HepG2 (cell line): ENCODE measurements at regions not wholly inside any gene's neighbourhood (a gene's known extent, or its start where the extent isn't known, plus 50 kb on each side); places are given as distances from the start of the nearest gene placed in this dataset.

Source experiments
- ATAC-seq: fragments of 200-7000 bp; cut with Tn5 transposase; 3 replicates; pipeline ENCODE4 v1.9.1; 2020; ENCODE audit warnings: mild to moderate bottlenecking, moderate library complexity
- BruUV-seq: library from RNA; stranded (reverse); fragments of 400-500 nt; replicated peaks from 2 replicates; lab custom pipeline; 2021; lab: Mats Ljungman, UMichigan
- CTCF ChIA-PET: fragments of 300-600 bp; formaldehyde crosslinking; extraction: SDS; loops from one replicate; lab custom pipeline; 2021; ENCODE audit warnings: low total read pairs, inconsistent platforms, low intra/inter-chr PET ratio; lab: Yijun Ruan, JAX
- POLR2A ChIA-PET: fragments of 350-600 bp; sonication (Branson Sonifier 250); formaldehyde crosslinking; loops from one replicate; lab custom pipeline; 2020; ENCODE audit warnings: antibody characterized with exemption, inconsistent platforms; lab: Yijun Ruan, JAX
- DNase-seq: peaks from one replicate; pipeline ENCODE4 v3.0.0-alpha.2; 2015; ENCODE audit warnings: low spot score
- FAIRE-seq: peaks from 3 replicates; lab custom pipeline; 2011; peaks lifted over from hg19 to GRCh38; lab: Jason Lieb, UNC
- H2AFZ ChIP-seq: one replicate; pipeline ENCODE4 v1.6.1; 2011; ENCODE audit warnings: low read length, inconsistent platforms
- H3K27ac ChIP-seq: fragments of 300-600 bp; 3 replicates; pipeline ENCODE4 v1.8.0; 2011; ENCODE audit warnings: mixed run types, mild to moderate bottlenecking, mixed read lengths, low read length, inconsistent platforms; ENCODE audit not compliant: insufficient read depth; ENCODE audit errors: extremely low read length
- H3K27me3 ChIP-seq, 2 experiments: fragments of 200-600 bp in 1 of 2; 2 replicates in 1 of 2; 3 replicates in 1 of 2; pipeline versions ENCODE4 v1.6.0 to v1.8.0; 2011; ENCODE audit warnings: low read length in 2 of 2, mild to moderate bottlenecking in 2 of 2, moderate library complexity in 2 of 2, inconsistent platforms in 1 of 2; ENCODE audit not compliant: insufficient read depth in 2 of 2, control insufficient read depth in 1 of 2
- H3K36me3 ChIP-seq, 2 experiments: fragments of 200-600 bp in 1 of 2; replicated peaks in 1 of 2; 2 replicates in 1 of 2; 3 replicates in 1 of 2; pipeline versions ENCODE4 v1.5.1 to v1.8.0; 2011; ENCODE audit warnings: low read length in 2 of 2, inconsistent platforms in 1 of 2; ENCODE audit not compliant: insufficient read depth in 2 of 2, control insufficient read depth in 1 of 2
- H3K4me1 ChIP-seq: 2 replicates; pipeline ENCODE4 v1.5.1; 2012; ENCODE audit warnings: low read length, inconsistent platforms; ENCODE audit not compliant: insufficient read depth
- H3K4me2 ChIP-seq: 2 replicates; pipeline ENCODE4 v1.6.0; 2011; ENCODE audit warnings: low read depth, low read length, inconsistent platforms
- H3K4me3 ChIP-seq, 3 experiments: fragments of 200-600 bp in 1 of 3; sonication (generic), shearing (Covaris generic) in 1 of 3; replicated peaks in 1 of 3; 2 replicates each; pipeline ENCODE4 v1.5.1; 2011 to 2016; ENCODE audit warnings: low read length in 3 of 3, inconsistent platforms in 2 of 3, low read depth in 2 of 3, mild to moderate bottlenecking in 2 of 3, control low read depth in 1 of 3, mixed read lengths in 1 of 3; ENCODE audit not compliant: insufficient read depth in 1 of 3
- H3K79me2 ChIP-seq: one replicate; pipeline ENCODE4 v1.6.1; 2011; ENCODE audit warnings: low read length, inconsistent platforms; ENCODE audit not compliant: insufficient read depth
- H3K9ac ChIP-seq: 2 replicates; pipeline ENCODE4 v1.6.0; 2011; ENCODE audit warnings: mild to moderate bottlenecking, low read depth, low read length, inconsistent platforms; ENCODE audit not compliant: insufficient read depth
- H3K9me3 ChIP-seq: 2 replicates; pipeline ENCODE4 v1.5.1; 2012; ENCODE audit warnings: mild to moderate bottlenecking, low read length
- H4K20me1 ChIP-seq: 2 replicates; pipeline ENCODE4 v1.6.0; 2011; ENCODE audit warnings: inconsistent platforms, mild to moderate bottlenecking, low read length, moderate library complexity; ENCODE audit not compliant: insufficient read depth
- CAMTA2 ChIP-seq: sonication (generic); formaldehyde crosslinking; IDR thresholded peaks from 2 replicates; pipeline ENCODE4 v1.4.0; 2020; ENCODE audit warnings: mild to moderate bottlenecking, missing genetic modification reagents, borderline replicate concordance
- CEBPB ChIP-seq: IDR thresholded peaks from 2 replicates; pipeline ENCODE4 v1.6.1; 2011; ENCODE audit warnings: low read depth, low read length, improper control_type of control experiment, borderline replicate concordance
- CENPT ChIP-seq: sonication (generic); formaldehyde crosslinking; IDR thresholded peaks from 2 replicates; pipeline ENCODE4 v1.8.0; 2022; ENCODE audit warnings: low read depth, mild to moderate bottlenecking, moderate library complexity, missing genetic modification reagents
- FOSL2 ChIP-seq: sonication (generic); formaldehyde crosslinking; IDR thresholded peaks from 2 replicates; pipeline ENCODE4 v1.4.0; 2020; ENCODE audit warnings: missing genetic modification reagents
- GATAD2A ChIP-seq: IDR thresholded peaks from 2 replicates; pipeline ENCODE4 v1.6.1; 2016
- HOXD1 ChIP-seq: sonication (generic); formaldehyde crosslinking; IDR thresholded peaks from 2 replicates; pipeline ENCODE4 v1.5.0; 2020; ENCODE audit warnings: missing genetic modification reagents
- RFX5 ChIP-seq: IDR thresholded peaks from 2 replicates; pipeline ENCODE4 v1.6.1; 2011; ENCODE audit warnings: low read depth, low read length, improper control_type of control experiment
- TBL1XR1 ChIP-seq: fragments of 150-350 bp; IDR thresholded peaks from 2 replicates; pipeline ENCODE4 v1.6.1; 2014; ENCODE audit warnings: borderline replicate concordance, low read length; ENCODE audit not compliant: partially characterized antibody
- ZMYM4 ChIP-seq: sonication (generic); formaldehyde crosslinking; IDR thresholded peaks from 2 replicates; pipeline ENCODE4 v1.8.1; 2023; ENCODE audit warnings: mild to moderate bottlenecking, missing genetic modification reagents
- ZNF24 ChIP-seq: fragments of 450-650 bp; IDR thresholded peaks from 2 replicates; pipeline ENCODE4 v1.6.1; 2017; ENCODE audit warnings: antibody characterized with exemption, mild to moderate bottlenecking
- ZNF350 ChIP-seq: sonication (generic); formaldehyde crosslinking; IDR thresholded peaks from 2 replicates; pipeline ENCODE4 v1.4.0; 2020; ENCODE audit warnings: mild to moderate bottlenecking, low read depth, missing genetic modification reagents, borderline replicate concordance
- WGBS: methylation state at CpG from one replicate; pipeline ENCODE4 v1.1.6; 2017; ENCODE audit warnings: low lambda C conversion rate; 5-methylcytosine and 5-hydroxymethylcytosine counted together
- in situ Hi-C: cut with HindIII; loops from 2 replicates; pipeline ENCODE4 v1.10.0; 2017; ENCODE audit warnings: low pct_unique_long_range_greater_than_20kb; ENCODE audit not compliant: extremely low pct_ligation_motif_present
- intact Hi-C: fragments of 100-400 bp; cut with micrococcal nuclease; formaldehyde crosslinking; loops from one replicate; pipeline ENCODE4 v1.10.0; 2022; ENCODE audit not compliant: unreplicated experiment

DNA sequence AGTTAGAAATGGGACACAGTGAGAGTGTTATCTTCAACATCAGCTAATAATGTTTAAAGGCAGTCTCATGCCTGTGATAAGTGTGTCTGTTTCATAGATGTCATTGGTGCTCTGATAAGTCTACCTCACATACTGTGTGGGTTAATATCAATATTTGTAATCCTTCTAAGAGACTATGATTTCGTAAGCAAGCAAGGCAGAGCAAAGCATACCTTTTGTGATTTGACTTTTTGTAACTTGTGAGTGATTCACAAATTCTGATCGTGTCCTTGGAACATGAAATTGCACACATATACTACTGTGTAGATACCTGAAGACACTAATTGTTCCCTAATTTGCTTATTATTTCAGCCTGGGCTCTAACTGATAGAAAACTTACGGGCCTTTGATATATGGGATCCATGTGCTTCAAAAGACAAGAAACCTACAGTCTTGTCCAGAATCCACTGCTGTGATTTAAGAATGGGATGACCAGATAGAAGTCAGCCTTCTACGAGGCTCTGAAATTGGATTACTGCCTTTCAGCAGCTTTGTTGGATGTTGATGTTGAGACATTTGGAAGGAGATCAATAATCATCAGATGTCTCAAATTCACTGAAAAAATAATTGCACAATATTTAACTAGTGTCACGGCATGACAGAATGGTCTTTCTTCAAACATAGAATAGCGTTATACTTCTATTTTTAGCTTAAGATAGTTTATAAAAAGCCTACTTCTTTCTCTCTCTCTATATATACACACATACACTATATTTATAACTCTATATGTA is 63.2 kb upstream of the KLF6 start:
- H3K27ac ChIP-seq = no peak overlapping the region
- H3K4me2 ChIP-seq = no peak overlapping the region
- no peak overlapping the region for H3K9ac ChIP-seq
- no peak for FAIRE-seq
- no peak for DNase-seq
- no TSS peak for BruUV-seq
- H3K27me3 ChIP-seq = no peaks in the 10 kb centered on the region
- ChIA-PET CTCF (no interaction called here), POLR2A (interaction anchor here (0.6 to 1.0 kb wide), 2 partner anchors 38 to 1701 kb away, joined by 3 to 4 read pairs; no protein-coding TSS in a partner anchor)
- peaks cover 40% of the 10 kb centered on the region for H3K4me1 ChIP-seq
- H2AFZ ChIP-seq = no peak overlapping the region
- no peaks in the 10 kb centered on the region for H4K20me1 ChIP-seq
- no peaks in the 10 kb centered on the region for H3K36me3 ChIP-seq
- ATAC-seq = no peak
- intact Hi-C loops (no loop called here), in situ Hi-C loops (no loop called here)
- TF ChIP-seq RFX5 (no peak), TBL1XR1 (no peak), ZNF24 (no peak), GATAD2A (CRISPR knock-in tag) (0 out of 2 replicates have a peak, but pooled peaks have one; percentile 38), ZMYM4 (CRISPR knock-in tag) (no peak), ZNF350 (CRISPR knock-in tag) (no peak), CAMTA2 (CRISPR knock-in tag) (no peak), CENPT (CRISPR knock-in tag) (no peak), FOSL2 (CRISPR knock-in tag) (0 out of 2 replicates have a peak, but pooled peaks have one; percentile 9), HOXD1 (no peak), CEBPB (peak; percentile 46; the same call in 1 of the 2 replicates)
- no peak overlapping the region for H3K4me3 ChIP-seq
- H3K9me3 ChIP-seq = no peaks in the 10 kb centered on the region
- WGBS = 71% methylated on average over 6 of the region's 6 CpGs
- no peaks in the 10 kb centered on the region for H3K79me2 ChIP-seq
